GM12878 (cell line): ENCODE measurements at regions not wholly inside any gene's neighbourhood (a gene's known extent, or its start where the extent isn't known, plus 50 kb on each side); places are given as distances from the start of the nearest gene placed in this dataset.

Source experiments
- ATAC-seq: fragments of 200-7000 bp; cut with Tn5 transposase; 3 replicates; pipeline ENCODE4 v1.9.1; 2020; ENCODE audit warnings: mild to moderate bottlenecking, moderate library complexity
- BruUV-seq: library from RNA; stranded (reverse); fragments of 400-500 nt; replicated peaks from 2 replicates; lab custom pipeline; 2021; lab: Mats Ljungman, UMichigan
- CTCF ChIA-PET: fragments of 300-600 bp; sonication (Branson Sonifier 250); formaldehyde crosslinking; extraction: SDS; loops from one replicate; lab custom pipeline; 2021; ENCODE audit warnings: inconsistent platforms; lab: Yijun Ruan, JAX
- POLR2A ChIA-PET: fragments of 350-600 bp; formaldehyde crosslinking; extraction: SDS; loops from one replicate; lab custom pipeline; 2021; ENCODE audit warnings: inconsistent platforms; lab: Charles Lee
- RAD21 ChIA-PET: fragments of 300-600 bp; sonication (Branson Sonifier 250); formaldehyde crosslinking; loops from one replicate; lab custom pipeline; 2023; ENCODE audit warnings: antibody characterized with exemption; ENCODE audit not compliant: unreplicated experiment; lab: Charles Lee
- SMC1A ChIA-PET: fragments of 300-600 bp; sonication (Branson Sonifier 250); formaldehyde crosslinking; loops from one replicate; lab custom pipeline; 2023; ENCODE audit not compliant: unreplicated experiment, uncharacterized antibody; lab: Charles Lee
- DNase-seq: peaks from one replicate; pipeline ENCODE4 v3.0.0-alpha.2; 2011; ENCODE audit warnings: low read depth, low spot score
- FAIRE-seq: peaks from 3 replicates; lab custom pipeline; 2011; peaks lifted over from hg19 to GRCh38; lab: Jason Lieb, UNC
- H2AFZ ChIP-seq: 2 replicates; pipeline ENCODE4 v1.6.0; 2011; ENCODE audit warnings: low read depth, low read length, control low read depth; ENCODE audit not compliant: control insufficient read depth
- H3K27ac ChIP-seq: 2 replicates; pipeline ENCODE4 v1.5.1; 2011; ENCODE audit warnings: control low read depth; ENCODE audit not compliant: control insufficient read depth, insufficient read depth
- H3K27me3 ChIP-seq, 2 experiments: replicated peaks in 1 of 2; 2 replicates each; pipeline versions ENCODE4 v1.6.0 to v1.6.1; 2011; ENCODE audit warnings: low read length in 1 of 2; ENCODE audit not compliant: control insufficient read depth in 2 of 2, insufficient read depth in 2 of 2
- H3K36me3 ChIP-seq, 2 experiments: 2 replicates each; pipeline ENCODE4 v1.5.1; 2011; ENCODE audit warnings: low read length in 1 of 2; ENCODE audit not compliant: control insufficient read depth in 2 of 2, insufficient read depth in 2 of 2
- H3K4me1 ChIP-seq: 2 replicates; pipeline ENCODE4 v1.6.1; 2011; ENCODE audit warnings: mild to moderate bottlenecking, low read length, moderate library complexity, mixed read lengths; ENCODE audit not compliant: control insufficient read depth, insufficient read depth
- H3K4me2 ChIP-seq: 2 replicates; pipeline ENCODE4 v1.6.0; 2011; ENCODE audit warnings: control low read depth; ENCODE audit not compliant: control insufficient read depth, insufficient read depth
- H3K4me3 ChIP-seq: fragments of 200-600 bp; sonication (generic); 2 replicates; pipeline ENCODE4 v1.5.1; 2016
- H3K79me2 ChIP-seq: 2 replicates; pipeline ENCODE4 v1.6.0; 2011; ENCODE audit warnings: low read length; ENCODE audit not compliant: control insufficient read depth, insufficient read depth
- H3K9ac ChIP-seq: 2 replicates; pipeline ENCODE4 v1.8.0; 2011; ENCODE audit warnings: low read length, control low read depth, mixed read lengths; ENCODE audit not compliant: control insufficient read depth, insufficient read depth
- H3K9me3 ChIP-seq: replicated peaks from 3 replicates; pipeline ENCODE4 v1.5.1; 2011; ENCODE audit warnings: mild to moderate bottlenecking, low read length; ENCODE audit not compliant: control insufficient read depth, insufficient read depth
- H4K20me1 ChIP-seq: 2 replicates; pipeline ENCODE4 v1.6.0; 2011; ENCODE audit not compliant: control insufficient read depth, insufficient read depth
- BRCA1 ChIP-seq: IDR thresholded peaks from 2 replicates; pipeline ENCODE4 v1.6.1; 2011; ENCODE audit warnings: low read depth, low read length, improper control_type of control experiment
- POLR2AphosphoS2 ChIP-seq: IDR thresholded peaks from 2 replicates; pipeline ENCODE4 v1.6.1; 2011; ENCODE audit warnings: low read depth, mild to moderate bottlenecking, low read length, improper control_type of control experiment, moderate library complexity
- TAF1 ChIP-seq: IDR thresholded peaks from 2 replicates; pipeline ENCODE4 v1.6.1; 2011; ENCODE audit warnings: mild to moderate bottlenecking, low read depth, low read length, borderline replicate concordance
- TCF7 ChIP-seq: IDR thresholded peaks from 2 replicates; pipeline ENCODE4 v1.6.1; 2014; ENCODE audit warnings: antibody characterized with exemption, borderline replicate concordance
- WGBS: methylation state at CpG from one replicate; pipeline ENCODE4 v1.1.6; 2016; ENCODE audit warnings: low lambda C conversion rate; ENCODE audit not compliant: insufficient replicate concordance, insufficient coverage; ENCODE audit errors: missing lambda C conversion rate; 5-methylcytosine and 5-hydroxymethylcytosine counted together
- in situ Hi-C: fragments of 300-500 bp; cut with MboI; formaldehyde crosslinking; loops from 9 replicates; pipeline ENCODE4 v1.14.3; 2018; ENCODE audit warnings: mixed read lengths
- intact Hi-C: fragments of 100-400 bp; cut with micrococcal nuclease; formaldehyde crosslinking; loops from one replicate; pipeline ENCODE4 v1.14.2; 2022; ENCODE audit not compliant: unreplicated experiment
- TF ChIP-seq, protein P1 (sequence below): IDR thresholded peaks from 2 replicates; pipeline ENCODE4 v1.6.1; 2011; ENCODE audit warnings: low read depth, mild to moderate bottlenecking, low read length, moderate library complexity, borderline replicate concordance; ENCODE audit errors: extremely low read depth

GRCh38 chr18:78865771-78866310, 113.8 kb upstream of the SALL3 start:
- H3K27me3 ChIP-seq = no peaks in the 10 kb centered on the region
- no peaks in the 10 kb centered on the region for H4K20me1 ChIP-seq
- ChIA-PET POLR2A (no interaction called here), RAD21 (no interaction called here), CTCF (no interaction called here), SMC1A (no interaction called here)
- H3K27ac ChIP-seq = no peak overlapping the region
- DNase-seq (no peak), FAIRE-seq (no peak), ATAC-seq (no peak)
- intact Hi-C loops = no loop called here
- H3K79me2 ChIP-seq = no peaks in the 10 kb centered on the region
- no peak overlapping the region for H3K4me2 ChIP-seq
- H3K9ac ChIP-seq = no peak overlapping the region
- WGBS = 57% methylated on average over 14 of the region's 14 CpGs
- in situ Hi-C loops = no loop called here
- H3K36me3 ChIP-seq = no peaks in the 10 kb centered on the region
- no TSS peak for BruUV-seq
- H3K4me3 ChIP-seq = no peak overlapping the region
- no peak overlapping the region for H2AFZ ChIP-seq
- TF ChIP-seq TCF7 = no peak
- no peak for TF ChIP-seq BRCA1
- no peaks in the 10 kb centered on the region for H3K4me1 ChIP-seq
- H3K9me3 ChIP-seq = no peaks in the 10 kb centered on the region

DNA sequence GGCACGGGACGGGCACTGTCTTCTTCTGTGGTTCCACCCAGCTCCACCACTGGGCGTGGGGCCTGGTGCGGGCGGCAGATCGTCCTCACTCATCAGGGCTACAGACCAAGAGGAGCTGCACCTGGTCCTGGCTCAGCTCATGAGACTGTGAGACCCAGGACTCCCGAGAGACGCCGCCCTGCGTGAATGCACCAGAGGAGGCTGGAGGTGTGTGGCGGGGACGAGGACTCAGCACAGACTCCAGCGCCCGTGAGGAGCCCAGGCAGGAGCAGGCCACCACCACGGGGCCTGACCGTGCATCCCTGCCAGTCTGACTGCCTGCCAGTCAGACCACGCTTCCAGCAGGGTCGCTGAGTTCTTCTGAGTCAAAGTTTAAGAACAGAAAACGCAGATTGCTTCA, 112.5 kb upstream of the SALL3 start:
- BruUV-seq = no TSS peak
- WGBS = 38% methylated on average over 18 of the region's 19 CpGs

More for the DNA sequence above, 112.5 kb upstream of the SALL3 start:
- DNase-seq (no peak), FAIRE-seq (no peak), ATAC-seq (no peak)
- Histone ChIP-seq H3K9ac (no peak overlapping the region), H3K36me3 (no peaks in the 10 kb centered on the region), H3K27ac (no peak overlapping the region), H3K4me3 (no peak overlapping the region), H4K20me1 (no peaks in the 10 kb centered on the region), H3K79me2 (no peaks in the 10 kb centered on the region), H3K4me1 (no peaks in the 10 kb centered on the region), H3K4me2 (no peak overlapping the region), H2AFZ (no peak overlapping the region), H3K9me3 (no peaks in the 10 kb centered on the region), H3K27me3 (no peaks in the 10 kb centered on the region)
- ChIA-PET CTCF (no interaction called here), SMC1A (no interaction called here), RAD21 (no interaction called here), POLR2A (no interaction called here)
- in situ Hi-C loops (no loop called here), intact Hi-C loops (no loop called here)
- TF ChIP-seq, protein P1, sequence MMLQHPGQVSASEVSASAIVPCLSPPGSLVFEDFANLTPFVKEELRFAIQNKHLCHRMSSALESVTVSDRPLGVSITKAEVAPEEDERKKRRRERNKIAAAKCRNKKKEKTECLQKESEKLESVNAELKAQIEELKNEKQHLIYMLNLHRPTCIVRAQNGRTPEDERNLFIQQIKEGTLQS = no peak
- no peak for TF ChIP-seq POLR2AphosphoS2
- no peak for TF ChIP-seq TAF1
